DMS53 treated with DMSO at 0.1 percent for 48 hours (cell line): ENCODE measurements at regions not wholly inside any gene's neighbourhood (a gene's known extent, or its start where the extent isn't known, plus 50 kb on each side); places are given as distances from the start of the nearest gene placed in this dataset.

ENCODE experiments used
- DNase-seq: peaks from one replicate; lab custom pipeline; 2025; ENCODE audit not compliant: unreplicated experiment; lab: John Stamatoyannopoulos, UW

- DNase-seq = no peak
These were observed 83.3 kb downstream of the ALDH8A1 start for GRCh38 chr6:134866563-134866962.

DNA sequence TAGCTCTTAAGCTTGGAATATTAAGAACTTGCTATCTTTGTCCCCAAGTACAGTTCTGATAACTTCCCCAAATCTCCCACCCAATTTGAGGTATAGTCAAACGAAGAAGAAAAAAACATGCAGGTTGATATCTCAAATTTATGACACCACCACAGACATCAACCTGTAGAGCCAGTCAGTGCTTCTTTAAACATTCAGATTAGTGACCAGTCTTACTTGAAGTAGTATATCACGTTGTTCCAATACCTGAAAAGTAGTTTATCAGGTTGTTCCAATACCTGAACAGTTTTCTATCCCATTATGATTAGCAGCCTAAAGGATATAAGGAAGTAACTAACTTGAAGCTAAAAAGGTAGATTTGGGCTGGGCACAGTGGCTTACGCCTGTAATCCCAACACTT lies 85.3 kb downstream of the ALDH8A1 start:
- DNase-seq = no peak

DNA sequence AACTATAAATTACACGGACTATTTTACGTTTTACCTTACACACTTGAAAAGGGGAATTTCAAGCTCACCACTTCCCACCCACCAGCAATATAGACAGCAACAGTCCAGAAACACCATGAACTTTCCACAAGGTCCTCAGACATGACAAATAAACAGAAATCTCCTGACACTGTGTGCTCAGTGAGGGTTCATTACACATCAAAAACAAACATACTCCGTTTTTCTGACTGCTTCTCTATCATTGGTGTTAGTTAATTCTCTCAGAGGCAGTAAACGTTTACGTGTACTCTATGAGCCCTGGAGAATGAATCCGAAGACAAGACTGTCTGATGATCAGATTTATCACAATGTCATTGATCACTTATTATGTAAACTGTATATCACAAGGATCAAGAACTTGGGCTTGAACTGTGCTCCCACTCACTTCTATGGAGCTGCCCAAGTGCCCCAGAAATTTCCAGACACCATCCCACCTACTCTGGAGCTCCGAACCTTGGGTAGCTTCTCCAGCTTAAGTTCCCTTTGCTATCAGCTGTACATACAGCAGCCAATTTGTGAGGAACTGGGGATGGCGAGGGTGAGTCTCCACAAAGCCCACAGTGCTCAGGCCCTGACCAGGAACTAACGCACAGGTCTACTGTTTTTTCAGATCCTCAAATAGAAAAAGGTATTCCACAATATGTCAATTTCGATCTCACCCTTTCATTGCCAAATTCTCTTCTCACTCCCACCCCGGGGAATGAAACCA lies 86.0 kb downstream of the ALDH8A1 start:
- peak; percentile 83 for DNase-seq

DNA sequence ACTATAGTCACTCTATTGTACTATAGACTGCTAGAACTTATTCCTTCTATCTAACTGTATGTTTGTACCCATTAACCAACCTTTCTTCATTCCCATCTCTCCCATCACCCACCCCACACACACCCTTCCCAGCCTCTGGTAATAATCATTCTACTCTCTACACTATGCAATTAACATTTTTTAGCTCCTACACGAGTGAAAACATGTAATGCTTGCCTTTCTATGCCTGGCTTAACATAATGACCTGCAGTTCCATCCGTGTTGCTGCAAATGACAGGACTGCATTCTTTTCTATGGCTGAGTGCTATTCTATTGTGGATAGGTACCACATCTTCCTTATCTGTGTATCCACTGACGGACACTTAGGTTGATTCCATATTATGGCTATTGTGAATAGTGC lies 95.5 kb downstream of the ALDH8A1 start:
- no peak for DNase-seq

GRCh38 chr6:134853111-134854055 lies 96.5 kb downstream of the ALDH8A1 start:
- DNase-seq = no peak

- no peak for DNase-seq
These were observed 98.4 kb downstream of the ALDH8A1 start for GRCh38 chr6:134851548-134851947.

GRCh38 chr6:134850721-134851305 lies 99.1 kb downstream of the ALDH8A1 start:
- no peak for DNase-seq

DNA sequence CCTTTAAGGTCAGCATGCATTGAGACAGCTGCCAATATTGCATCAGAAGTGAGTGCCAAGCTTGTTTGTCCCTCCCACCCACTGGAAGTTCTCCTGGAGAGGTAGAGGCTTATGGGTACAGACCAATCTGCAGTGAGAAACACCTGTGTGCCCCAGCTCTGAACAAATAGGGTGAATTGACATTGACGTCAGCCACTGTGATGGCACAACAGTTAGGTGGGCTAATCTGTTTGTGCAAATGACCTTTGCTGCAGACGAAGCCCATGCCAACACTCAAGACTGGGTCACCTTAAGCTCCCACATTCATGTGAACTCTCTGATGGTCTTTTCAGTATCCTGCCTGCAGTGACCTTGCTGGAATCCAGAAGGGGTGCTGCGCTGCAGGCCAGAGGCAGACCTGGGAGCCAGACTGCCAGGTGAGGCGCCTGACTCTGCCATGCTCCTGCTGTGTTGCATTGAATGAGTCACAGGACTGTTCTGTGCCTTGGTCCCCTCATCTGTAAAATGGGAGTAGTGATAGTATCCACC lies 99.9 kb downstream of the ALDH8A1 start:
- no peak for DNase-seq

GRCh38 chr6:134848076-134848475 lies 101.8 kb downstream of the ALDH8A1 start:
- no peak for DNase-seq

DNA sequence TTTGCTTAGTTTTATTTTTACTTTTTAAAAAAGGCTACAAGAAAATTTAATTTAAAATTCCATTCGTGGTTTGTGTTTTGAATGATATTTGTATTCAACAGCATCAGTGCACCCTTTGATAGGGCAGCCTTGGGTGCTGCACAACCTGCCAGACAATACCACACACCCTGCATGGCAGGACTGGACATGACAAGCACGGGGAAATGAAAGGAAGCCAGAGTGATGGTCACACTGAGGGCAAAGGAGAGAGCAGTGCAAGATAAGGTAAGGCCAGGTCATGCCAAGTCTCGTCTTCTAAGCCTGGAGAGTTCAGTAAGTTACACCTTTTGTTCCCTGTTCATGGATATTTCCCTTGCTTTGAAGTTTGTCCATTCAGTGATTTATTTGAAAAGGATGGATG lies 103.0 kb downstream of the ALDH8A1 start:
- no peak for DNase-seq

GRCh38 chr6:134846031-134846430 lies 103.9 kb downstream of the ALDH8A1 start:
- DNase-seq = no peak

DNA sequence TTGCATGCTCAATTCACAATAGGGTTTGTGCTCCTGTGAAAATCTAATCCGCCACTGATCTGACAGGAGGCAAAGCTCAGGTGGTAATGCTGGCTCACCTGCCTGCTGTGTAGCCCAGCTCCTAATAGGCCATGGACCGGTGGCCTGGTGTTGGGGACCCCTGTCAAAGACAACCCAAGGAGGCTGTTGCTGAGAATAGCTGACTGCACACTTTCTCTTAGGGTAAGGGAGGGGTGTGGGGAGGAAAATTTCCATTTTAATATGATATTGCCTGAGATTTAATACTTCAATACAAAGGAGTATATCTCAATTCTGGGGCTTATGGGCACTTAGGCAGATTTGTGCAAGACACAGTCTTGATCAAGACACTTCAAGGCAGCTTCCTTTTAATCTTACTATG lies 105.8 kb downstream of the ALDH8A1 start:
- DNase-seq = no peak

GRCh38 chr6:134840086-134840867 lies 109.6 kb downstream of the ALDH8A1 start:
- peak; percentile 45 for DNase-seq

DNA sequence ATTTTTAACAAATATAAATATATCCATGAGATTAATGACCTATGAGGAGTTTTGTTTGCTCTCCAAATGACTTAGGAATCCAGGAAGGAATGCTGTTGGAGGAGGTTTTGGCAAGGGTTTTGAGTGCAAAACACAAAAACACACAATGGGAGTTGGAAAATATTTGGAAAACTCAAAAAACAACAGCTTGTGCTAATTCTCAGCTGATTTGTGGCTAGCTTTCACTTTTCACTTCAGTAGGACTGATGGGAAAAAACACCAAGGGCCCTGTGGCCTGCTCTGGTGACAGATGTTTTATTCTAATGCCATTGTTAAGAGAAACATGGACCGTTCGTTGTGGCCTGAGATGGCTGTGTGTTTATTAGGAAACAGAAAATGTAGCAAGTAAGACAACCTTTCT lies 113.9 kb downstream of the ALDH8A1 start:
- no peak for DNase-seq

GRCh38 chr6:134830940-134831339 lies 119.0 kb downstream of the ALDH8A1 start:
- DNase-seq = no peak

DNA sequence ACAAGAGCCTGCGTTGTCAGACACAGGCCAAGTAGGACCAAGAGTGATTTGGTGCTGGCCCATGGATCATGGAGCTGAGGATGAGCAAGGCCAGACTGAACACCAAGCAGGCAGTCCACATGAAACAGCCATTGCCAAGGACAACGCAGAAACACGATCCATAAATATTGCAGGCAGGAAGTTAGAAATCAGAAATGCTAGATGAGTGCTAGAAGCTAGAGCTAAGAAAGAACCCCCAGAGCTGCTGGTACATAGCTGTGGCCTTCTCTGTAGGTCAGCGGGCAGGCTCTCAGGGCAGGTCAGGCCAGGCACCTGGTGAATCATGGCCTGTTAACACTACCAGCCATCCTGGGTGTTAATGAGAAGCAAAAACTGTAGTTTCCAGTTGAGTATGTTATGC lies 119.7 kb downstream of the ALDH8A1 start:
- no peak for DNase-seq

DNA sequence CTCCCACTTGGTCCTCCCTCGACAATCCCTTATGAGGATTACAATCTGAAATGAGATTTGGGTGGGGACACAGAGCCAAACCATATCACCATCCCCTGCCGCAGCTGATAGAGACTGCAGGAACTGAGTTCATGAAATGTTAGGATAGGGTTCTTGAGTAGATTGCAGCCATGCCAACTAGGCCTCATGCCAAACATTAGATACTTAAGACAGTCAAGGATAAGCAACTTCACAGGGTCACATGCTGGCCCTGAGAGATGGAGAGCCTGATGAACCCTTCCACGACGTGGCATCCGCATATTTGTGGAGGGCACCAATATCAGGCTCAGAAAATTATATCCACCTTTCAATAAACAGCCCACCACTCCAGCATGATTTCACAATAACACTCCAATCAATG lies 121.3 kb downstream of the ALDH8A1 start:
- DNase-seq = no peak

DNA sequence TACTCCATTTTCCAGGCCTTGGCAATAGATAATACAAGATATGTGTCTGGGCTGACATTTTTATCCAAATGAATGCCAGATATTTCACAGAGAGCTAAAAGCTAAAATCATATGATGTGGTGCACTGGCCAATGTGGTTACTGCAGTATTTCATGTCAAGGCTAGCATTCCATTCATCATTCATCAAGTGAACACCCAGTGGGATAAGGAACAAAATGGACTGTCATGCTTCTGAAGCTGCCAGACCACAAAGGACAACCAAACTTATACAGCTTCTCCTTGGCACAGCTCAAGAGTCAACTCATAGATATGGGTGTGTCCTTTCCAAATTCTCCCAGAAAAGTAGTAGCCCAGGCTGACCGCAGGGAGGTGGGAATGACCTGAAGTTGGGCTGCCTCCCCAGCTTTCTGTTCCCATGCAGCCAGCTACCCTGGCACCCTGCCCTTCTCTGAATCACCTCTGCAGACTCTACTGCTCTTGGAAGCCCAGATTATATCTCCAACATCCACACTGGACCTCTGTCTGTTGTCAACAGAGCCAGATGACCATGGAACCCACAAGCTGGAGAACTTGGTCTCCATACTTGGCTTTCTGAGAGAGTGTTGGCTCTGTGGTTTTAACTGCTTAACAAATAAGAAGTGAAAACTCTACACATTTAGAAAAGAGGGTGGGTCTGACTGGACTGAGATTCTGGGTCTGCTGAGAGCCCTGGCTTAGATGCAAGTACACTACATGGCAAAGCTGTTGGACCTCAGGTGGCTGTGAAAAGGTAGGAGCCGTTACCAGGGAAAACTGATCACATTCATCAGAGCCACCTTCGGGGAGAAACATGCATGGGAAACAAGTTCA lies 122.8 kb downstream of the ALDH8A1 start:
- no peak for DNase-seq

- DNase-seq = no peak
These were observed 126.2 kb downstream of the ALDH8A1 start for GRCh38 chr6:134823710-134824034.
